ENCODE measurements at regions not wholly inside any gene's neighbourhood (a gene's known extent, or its start where the extent isn't known, plus 50 kb on each side); places are given as distances from the start of the nearest gene placed in this dataset.

DNA sequence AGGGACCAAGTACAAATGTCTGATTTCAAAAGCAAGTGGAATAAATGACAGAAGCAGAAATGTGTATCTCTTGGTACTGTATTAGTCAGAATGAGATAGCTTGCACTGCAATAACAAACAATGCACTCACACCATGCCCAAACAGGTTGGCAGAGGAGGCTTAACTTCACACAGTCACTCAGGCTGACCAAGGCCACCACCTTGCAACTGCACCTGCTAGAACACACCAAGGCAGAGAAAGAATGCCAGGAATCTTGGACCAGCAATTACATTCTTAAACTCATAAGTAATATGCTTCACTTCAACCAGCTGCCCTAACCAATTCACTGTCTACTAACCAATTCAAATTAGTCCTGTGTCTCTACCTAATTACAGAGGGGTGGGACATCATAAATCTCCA is 378.3 kb downstream of the BCL11B start:
- TF ChIP-seq, protein P1, sequence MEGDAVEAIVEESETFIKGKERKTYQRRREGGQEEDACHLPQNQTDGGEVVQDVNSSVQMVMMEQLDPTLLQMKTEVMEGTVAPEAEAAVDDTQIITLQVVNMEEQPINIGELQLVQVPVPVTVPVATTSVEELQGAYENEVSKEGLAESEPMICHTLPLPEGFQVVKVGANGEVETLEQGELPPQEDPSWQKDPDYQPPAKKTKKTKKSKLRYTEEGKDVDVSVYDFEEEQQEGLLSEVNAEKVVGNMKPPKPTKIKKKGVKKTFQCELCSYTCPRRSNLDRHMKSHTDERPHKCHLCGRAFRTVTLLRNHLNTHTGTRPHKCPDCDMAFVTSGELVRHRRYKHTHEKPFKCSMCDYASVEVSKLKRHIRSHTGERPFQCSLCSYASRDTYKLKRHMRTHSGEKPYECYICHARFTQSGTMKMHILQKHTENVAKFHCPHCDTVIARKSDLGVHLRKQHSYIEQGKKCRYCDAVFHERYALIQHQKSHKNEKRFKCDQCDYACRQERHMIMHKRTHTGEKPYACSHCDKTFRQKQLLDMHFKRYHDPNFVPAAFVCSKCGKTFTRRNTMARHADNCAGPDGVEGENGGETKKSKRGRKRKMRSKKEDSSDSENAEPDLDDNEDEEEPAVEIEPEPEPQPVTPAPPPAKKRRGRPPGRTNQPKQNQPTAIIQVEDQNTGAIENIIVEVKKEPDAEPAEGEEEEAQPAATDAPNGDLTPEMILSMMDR (IDR thresholded peaks at IDR 0.05): no peak
- no peak for TF ChIP-seq ZFX (IDR thresholded peaks at IDR 0.05; ENCODE audit: borderline replicate concordance)
